Neutrophil (primary cell): ENCODE measurements at regions not wholly inside any gene's neighbourhood (a gene's known extent, or its start where the extent isn't known, plus 50 kb on each side); places are given as distances from the start of the nearest gene placed in this dataset.

Experiments
- H3K27ac ChIP-seq: fragments of 200-600 bp; sonication (generic); 2 replicates; pipeline ENCODE4 v1.5.1; 2016; ENCODE audit warnings: mild to moderate bottlenecking, moderate library complexity
- H3K27me3 ChIP-seq: fragments of 200-600 bp; sonication (generic); 2 replicates; pipeline ENCODE4 v1.6.0; 2016; ENCODE audit warnings: mild to moderate bottlenecking
- H3K36me3 ChIP-seq: fragments of 200-600 bp; sonication (generic); 2 replicates; pipeline ENCODE4 v1.5.1; 2017
- H3K4me1 ChIP-seq, 2 experiments: fragments of 200-600 bp in 1 of 2; sonication (generic) in 1 of 2; 1 replicate in 1 of 2; 2 replicates in 1 of 2; pipeline versions ENCODE4 v1.5.1 to v1.6.1; 2013 to 2016; ENCODE audit warnings: low read depth in 1 of 2, low read length in 1 of 2, mild to moderate bottlenecking in 1 of 2, moderate library complexity in 1 of 2; ENCODE audit not compliant: control insufficient read depth in 1 of 2, insufficient read depth in 1 of 2
- H3K4me3 ChIP-seq, 2 experiments: fragments of 200-600 bp in 1 of 2; sonication (generic) in 1 of 2; 1 replicate in 1 of 2; 2 replicates in 1 of 2; pipeline ENCODE4 v1.5.1; 2013 to 2016; ENCODE audit warnings: low read depth in 1 of 2, low read length in 1 of 2, mild to moderate bottlenecking in 1 of 2, moderate library complexity in 1 of 2
- H3K9me3 ChIP-seq: fragments of 200-600 bp; sonication (generic); 2 replicates; pipeline ENCODE4 v1.5.1; 2016
- CTCF ChIP-seq: fragments of 200-600 bp; sonication (generic); IDR thresholded peaks from 2 replicates; pipeline ENCODE4 v1.5.1; 2016; ENCODE audit warnings: antibody characterized with exemption

DNA sequence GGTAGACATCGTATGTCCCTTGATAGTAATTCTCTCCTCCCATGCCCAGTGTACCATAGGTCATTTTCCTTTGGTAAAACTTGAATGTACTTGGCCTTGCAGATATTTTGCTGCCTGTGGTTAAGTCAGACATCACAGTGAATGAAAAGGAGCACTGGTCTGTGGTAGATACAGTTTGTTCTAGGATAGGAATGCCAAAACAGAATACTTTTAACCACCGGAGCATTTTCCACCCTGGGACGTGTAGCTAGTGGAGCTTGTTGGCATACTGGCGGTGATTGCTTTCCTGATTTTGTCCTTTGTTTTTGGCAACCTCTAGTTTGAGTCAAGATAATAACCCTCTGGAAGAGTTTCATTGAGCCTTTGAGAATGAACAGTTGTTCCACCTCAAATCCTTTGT is 92.0 kb upstream of the BMPER start:
- no peaks in the 10 kb centered on the region for H3K27me3 ChIP-seq
- TF ChIP-seq CTCF = no peak
- no peak overlapping the region for H3K27ac ChIP-seq
- no peaks in the 10 kb centered on the region for H3K36me3 ChIP-seq
- no peaks in the 10 kb centered on the region for H3K4me1 ChIP-seq
- H3K9me3 ChIP-seq = no peaks in the 10 kb centered on the region
- no peak overlapping the region for H3K4me3 ChIP-seq

DNA sequence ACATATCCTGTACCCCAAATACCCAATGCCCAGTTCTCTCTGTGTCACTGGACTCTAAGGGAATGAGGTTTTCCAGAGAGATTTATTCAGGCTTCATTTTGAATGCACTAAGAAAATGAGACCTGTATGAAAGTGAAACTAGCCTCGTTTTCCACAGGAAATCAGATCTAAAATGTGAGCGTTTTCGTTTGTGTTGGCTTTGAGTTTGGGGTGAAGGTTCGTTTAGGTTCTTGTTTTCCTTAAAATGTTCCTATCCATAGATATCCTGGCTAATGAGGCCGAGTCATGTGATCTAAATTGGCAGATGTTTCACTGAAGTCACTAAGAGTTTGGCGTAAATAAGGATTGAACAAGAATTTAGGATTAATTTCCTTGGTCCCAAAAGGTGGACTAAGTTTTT is 90.9 kb upstream of the BMPER start:
- H3K4me3 ChIP-seq = no peak overlapping the region

GRCh38 chr7:33814936-33815335 is 90.4 kb upstream of the BMPER start:
- Histone ChIP-seq H3K4me1 (no peaks in the 10 kb centered on the region), H3K9me3 (no peaks in the 10 kb centered on the region), H3K4me3 (no peak overlapping the region), H3K36me3 (no peaks in the 10 kb centered on the region), H3K27ac (no peak overlapping the region), H3K27me3 (no peaks in the 10 kb centered on the region)
- TF ChIP-seq CTCF = no peak

More for the DNA sequence above, 90.9 kb upstream of the BMPER start:
- H3K27me3 ChIP-seq = no peaks in the 10 kb centered on the region
- no peaks in the 10 kb centered on the region for H3K9me3 ChIP-seq
- H3K27ac ChIP-seq = no peak overlapping the region
- H3K36me3 ChIP-seq = no peaks in the 10 kb centered on the region
- TF ChIP-seq CTCF = no peak
- H3K4me1 ChIP-seq = no peaks in the 10 kb centered on the region

DNA sequence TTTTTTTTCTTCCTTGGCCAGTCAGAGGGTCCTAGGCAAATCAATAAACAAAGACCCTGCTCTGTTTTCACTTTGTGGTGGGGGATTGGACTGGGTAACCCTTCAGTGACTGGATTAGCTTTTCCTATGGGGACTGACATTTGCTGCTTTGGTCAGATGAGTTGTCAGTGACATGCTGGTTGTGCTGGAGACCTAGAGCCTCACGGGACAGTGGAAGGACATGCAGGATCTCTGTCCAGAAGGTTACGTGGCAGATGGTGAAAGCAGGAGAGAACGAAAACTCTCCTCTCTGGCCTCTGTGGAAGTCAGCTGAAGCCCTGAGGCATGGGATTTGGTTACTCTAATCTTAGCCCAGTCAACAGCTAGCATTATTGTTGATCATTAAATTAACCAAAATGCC is 90.0 kb upstream of the BMPER start:
- no peak overlapping the region for H3K27ac ChIP-seq

DNA sequence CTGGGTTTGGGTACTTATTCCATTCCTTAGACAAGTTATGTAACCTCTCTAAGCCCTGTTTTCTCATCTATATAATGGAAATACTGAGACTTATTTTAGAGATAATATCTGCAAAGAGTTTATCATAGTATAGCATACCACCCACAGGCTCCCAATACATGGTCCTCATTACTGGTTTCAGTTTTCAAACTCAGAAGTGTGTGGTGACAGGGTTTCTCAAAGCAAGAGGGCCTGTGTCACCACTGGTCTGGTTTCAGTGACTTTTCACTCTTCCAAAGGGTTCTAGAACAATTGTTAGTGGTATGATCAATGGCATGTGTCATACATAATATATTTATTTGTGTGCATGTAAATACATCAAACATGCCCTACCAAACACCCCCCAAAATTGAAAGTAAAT is 89.2 kb upstream of the BMPER start:
- no peaks in the 10 kb centered on the region for H3K4me1 ChIP-seq
- no peaks in the 10 kb centered on the region for H3K27me3 ChIP-seq
- TF ChIP-seq CTCF = no peak
- no peak overlapping the region for H3K4me3 ChIP-seq
- no peaks in the 10 kb centered on the region for H3K9me3 ChIP-seq
- no peak overlapping the region for H3K27ac ChIP-seq
- no peaks in the 10 kb centered on the region for H3K36me3 ChIP-seq

More for the DNA sequence above, 90.0 kb upstream of the BMPER start:
- Histone ChIP-seq H3K9me3 (no peaks in the 10 kb centered on the region), H3K36me3 (no peaks in the 10 kb centered on the region), H3K4me3 (no peak overlapping the region), H3K4me1 (no peaks in the 10 kb centered on the region), H3K27me3 (no peaks in the 10 kb centered on the region)
- no peak for TF ChIP-seq CTCF

DNA sequence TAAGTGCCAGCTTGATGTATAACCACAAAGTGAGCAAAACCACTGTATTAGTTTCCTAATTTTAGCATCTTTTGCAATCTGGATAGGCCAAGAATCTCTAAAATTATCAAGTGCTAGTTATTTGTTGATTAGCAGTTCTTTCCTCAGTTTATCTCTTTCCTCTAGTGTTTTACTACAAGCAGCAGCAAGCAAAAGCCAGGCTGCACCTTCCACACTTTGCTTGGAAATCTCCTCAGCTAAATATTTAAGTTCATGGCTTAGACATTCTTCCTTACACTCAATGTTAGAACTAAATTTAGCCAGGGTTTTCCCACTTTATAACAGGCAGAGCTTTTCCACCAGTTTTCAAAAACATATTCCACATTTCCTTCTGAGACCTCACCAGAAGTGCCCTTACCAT is 85.7 kb upstream of the BMPER start:
- no peaks in the 10 kb centered on the region for H3K36me3 ChIP-seq
- H3K4me3 ChIP-seq = no peak overlapping the region
- H3K9me3 ChIP-seq = no peaks in the 10 kb centered on the region
- no peak for TF ChIP-seq CTCF
- H3K4me1 ChIP-seq = no peaks in the 10 kb centered on the region
- H3K27ac ChIP-seq = no peak overlapping the region
- H3K27me3 ChIP-seq = no peaks in the 10 kb centered on the region
